ENCODE measurements at regions not wholly inside any gene's neighbourhood (a gene's known extent, or its start where the extent isn't known, plus 50 kb on each side); places are given as distances from the start of the nearest gene placed in this dataset.

- Mint-ChIP-seq H3K36me3 (ENCODE audit: low read depth) (no peaks in the 10 kb centered on the region), H3K4me3 (no peak overlapping the region), H3K27me3 (no peaks in the 10 kb centered on the region), H3K27ac (no peak overlapping the region), H3K9me3 (no peaks in the 10 kb centered on the region), H3K4me1 (ENCODE audit: low read depth) (no peaks in the 10 kb centered on the region)
- CTCF ChIA-PET, result no interaction called here
- intact Hi-C loops (cut with micrococcal nuclease), result no loop called here
- ATAC-seq (no peak), DNase-seq (no peak)
- TF ChIP-seq CTCF (IDR thresholded peaks at IDR 0.05), result no peak
- POLR2A ChIA-PET, result no interaction called here
Measured at GRCh38 chr20:61056116-61056515, 195.9 kb upstream of the CDH4 start.

- intact Hi-C loops (cut with micrococcal nuclease), result no loop called here
- no peak overlapping the region for H3K4me3 Mint-ChIP-seq
- TF ChIP-seq CTCF (IDR thresholded peaks at IDR 0.05), result no peak
- no peaks in the 10 kb centered on the region for H3K4me1 Mint-ChIP-seq (ENCODE audit: low read depth)
- CTCF ChIA-PET, result no interaction called here
- no peak overlapping the region for H3K27ac Mint-ChIP-seq
- no peaks in the 10 kb centered on the region for H3K9me3 Mint-ChIP-seq
- no peak for ATAC-seq
- no peaks in the 10 kb centered on the region for H3K27me3 Mint-ChIP-seq
- H3K36me3 Mint-ChIP-seq (ENCODE audit: low read depth), result no peaks in the 10 kb centered on the region
- POLR2A ChIA-PET, result no interaction called here
- DNase-seq, result no peak
Measured at GRCh38 chr20:61056627-61057442, 195.2 kb upstream of the CDH4 start.

DNA sequence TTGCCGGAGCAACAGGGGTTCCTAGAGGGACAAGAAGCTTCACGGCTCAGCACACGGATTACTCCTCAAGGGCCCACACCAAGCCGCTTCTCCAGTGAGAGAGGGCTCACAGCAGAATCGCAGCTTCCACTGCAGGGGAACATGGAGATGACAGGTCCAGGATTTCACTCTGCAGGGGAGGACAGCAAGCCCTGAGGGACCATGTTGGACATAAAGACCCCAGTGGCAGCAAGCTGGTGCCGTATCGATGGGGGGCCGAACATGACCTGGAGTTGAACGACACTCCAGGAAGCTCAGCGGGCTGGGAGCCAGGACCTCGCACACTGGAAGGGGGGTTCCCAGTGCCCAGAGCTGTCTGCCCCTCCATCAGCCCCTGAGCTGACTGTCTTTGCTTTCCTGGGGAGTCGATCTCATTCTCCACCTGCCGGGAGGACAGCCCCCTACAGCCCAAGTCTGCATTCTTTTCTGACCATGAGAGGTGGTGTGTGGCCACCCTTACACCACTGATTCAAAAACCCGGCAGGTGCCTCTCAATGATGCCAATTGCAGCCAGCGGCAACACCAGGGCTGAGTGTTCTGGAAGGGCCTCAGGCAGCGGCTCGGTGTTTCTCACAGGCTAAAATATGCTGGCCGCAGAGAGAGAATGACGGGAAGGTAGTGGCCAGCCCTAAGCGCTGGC is 194.5 kb upstream of the CDH4 start:
- Mint-ChIP-seq H3K4me1 (ENCODE audit: low read depth) (no peaks in the 10 kb centered on the region), H3K27ac (no peak overlapping the region), H3K27me3 (no peaks in the 10 kb centered on the region), H3K36me3 (ENCODE audit: low read depth) (no peaks in the 10 kb centered on the region), H3K4me3 (no peak overlapping the region), H3K9me3 (no peaks in the 10 kb centered on the region)
- TF ChIP-seq CTCF (IDR thresholded peaks at IDR 0.05), result no peak
- ChIA-PET CTCF (no interaction called here), POLR2A (no interaction called here)
- intact Hi-C loops (cut with micrococcal nuclease), result no loop called here
- DNase-seq (no peak), ATAC-seq (no peak)

DNA sequence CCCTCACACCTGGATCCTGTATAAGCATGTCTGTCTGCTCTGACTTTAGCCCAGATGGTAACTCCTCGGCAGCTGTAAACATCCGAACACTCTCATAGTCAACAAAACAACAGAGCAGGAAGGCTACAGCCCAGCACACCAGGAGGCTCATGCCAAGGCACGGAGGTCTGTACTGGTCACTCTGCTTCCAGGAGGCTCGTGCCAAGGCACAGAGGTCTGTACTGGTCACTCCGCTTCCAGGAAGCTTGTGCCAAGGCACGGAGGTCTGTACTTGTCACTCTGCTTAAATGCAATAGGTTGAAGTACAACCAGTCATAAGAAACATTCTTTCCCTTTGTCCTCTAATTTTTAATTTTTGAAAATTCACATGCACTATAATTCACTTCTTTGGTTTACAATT is 190.1 kb upstream of the CDH4 start:
- intact Hi-C loops (cut with micrococcal nuclease), result no loop called here
- Mint-ChIP-seq H3K27me3 (no peaks in the 10 kb centered on the region), H3K4me1 (ENCODE audit: low read depth) (no peaks in the 10 kb centered on the region), H3K27ac (no peak overlapping the region), H3K4me3 (no peak overlapping the region), H3K9me3 (no peaks in the 10 kb centered on the region), H3K36me3 (ENCODE audit: low read depth) (no peaks in the 10 kb centered on the region)
- DNase-seq, result no peak
- ATAC-seq, result no peak
- POLR2A ChIA-PET, result no interaction called here
- TF ChIP-seq CTCF (IDR thresholded peaks at IDR 0.05), result no peak
- CTCF ChIA-PET, result no interaction called here

DNA sequence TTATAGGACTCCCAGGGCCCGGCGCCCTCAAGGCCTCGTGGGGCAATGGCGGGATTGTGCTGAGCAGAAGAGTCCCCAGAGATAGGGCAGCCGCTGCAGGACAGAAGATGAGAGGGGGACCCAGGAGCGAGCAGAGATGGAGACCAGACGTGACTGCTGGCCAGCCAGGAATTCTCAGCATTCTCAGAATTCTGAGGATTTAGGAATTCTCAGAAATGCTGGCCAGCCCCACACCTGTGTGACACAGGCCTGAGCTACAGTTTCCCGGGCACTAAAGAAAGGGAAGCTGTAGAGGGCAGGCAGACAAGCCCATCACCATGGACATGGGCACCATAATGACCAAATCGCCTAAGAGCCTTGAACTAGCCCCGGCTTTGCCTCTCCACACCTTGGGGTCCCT is 186.2 kb upstream of the CDH4 start:
- ChIA-PET POLR2A (no interaction called here), CTCF (no interaction called here)
- no peak for TF ChIP-seq CTCF (IDR thresholded peaks at IDR 0.05)
- ATAC-seq, result no peak
- DNase-seq, result no peak
- Mint-ChIP-seq H3K27me3 (no peaks in the 10 kb centered on the region), H3K36me3 (ENCODE audit: low read depth) (no peaks in the 10 kb centered on the region), H3K9me3 (no peaks in the 10 kb centered on the region), H3K4me1 (ENCODE audit: low read depth) (no peaks in the 10 kb centered on the region), H3K4me3 (no peak overlapping the region), H3K27ac (no peak overlapping the region)
- intact Hi-C loops (cut with micrococcal nuclease), result no loop called here

Data from activated CD8-positive, alpha-beta T cell treated with anti-CD3 and anti-CD28 coated beads for 36 hours (primary cell).